ENCODE measurements at regions not wholly inside any gene's neighbourhood (a gene's known extent, or its start where the extent isn't known, plus 50 kb on each side); places are given as distances from the start of the nearest gene placed in this dataset.

- no peaks in the 10 kb centered on the region for H3K9me2 ChIP-seq (replicated peaks; ENCODE audit: insufficient read depth, low read length)
- H3K9ac ChIP-seq (ENCODE audit: low read length): no peak overlapping the region
- TF ChIP-seq CTCF (IDR thresholded peaks at IDR 0.05; ENCODE audit: low read length) (no peak), EZH2 (optimal IDR thresholded peaks at IDR 0.05; ENCODE audit: low read depth, low read length) (no peak), EZH2phosphoT487 (IDR thresholded peaks at IDR 0.05; ENCODE audit: low read length) (no peak)
- no peak overlapping the region for H3K4me3 ChIP-seq (ENCODE audit: low read length)
- peaks cover 9% of the 10 kb centered on the region; the same call in 1 of the 2 replicates for H3F3A ChIP-seq (ENCODE audit: insufficient read depth, low read length)
- H3K79me2 ChIP-seq (ENCODE audit: low read length): no peaks in the 10 kb centered on the region
- no peak overlapping the region for H3K4me2 ChIP-seq (ENCODE audit: low read depth, low read length)
- no peak overlapping the region for H3K27ac ChIP-seq (ENCODE audit: low read length)
- DNase-seq: no peak
- H3K36me3 ChIP-seq (replicated peaks; ENCODE audit: insufficient read depth, low read length): no peaks in the 10 kb centered on the region
- H4K20me1 ChIP-seq (ENCODE audit: insufficient read depth, low read length): no peaks in the 10 kb centered on the region
- no peaks in the 10 kb centered on the region for H3K27me3 ChIP-seq (replicated peaks; ENCODE audit: insufficient read depth, low read length)
- no peak overlapping the region for H2AFZ ChIP-seq (ENCODE audit: low read length)
- H3K9me3 ChIP-seq (replicated peaks; ENCODE audit: insufficient read depth, low read length): no peaks in the 10 kb centered on the region
- H3K4me1 ChIP-seq (ENCODE audit: low read length): 0 out of 2 replicates have a peak, but pooled peaks cover 3% of the 10 kb centered on the region
Measured at GRCh38 chr5:142221091-142221860, 103.5 kb downstream of the SPRY4 start.

- Histone ChIP-seq H3F3A (ENCODE audit: insufficient read depth, low read length) (peaks cover 8% of the 10 kb centered on the region; the same call in 1 of the 2 replicates), H2AFZ (ENCODE audit: low read length) (no peak overlapping the region), H3K9me3 (replicated peaks; ENCODE audit: insufficient read depth, low read length) (no peaks in the 10 kb centered on the region), H3K27ac (ENCODE audit: low read length) (no peak overlapping the region), H3K9me2 (replicated peaks; ENCODE audit: insufficient read depth, low read length) (no peaks in the 10 kb centered on the region), H3K9ac (ENCODE audit: low read length) (no peak overlapping the region), H3K79me2 (ENCODE audit: low read length) (no peaks in the 10 kb centered on the region), H3K4me2 (ENCODE audit: low read depth, low read length) (no peak overlapping the region), H3K4me1 (ENCODE audit: low read length) (0 out of 2 replicates have a peak, but pooled peaks cover 3% of the 10 kb centered on the region), H3K4me3 (ENCODE audit: low read length) (no peak overlapping the region), H4K20me1 (ENCODE audit: insufficient read depth, low read length) (no peaks in the 10 kb centered on the region), H3K36me3 (replicated peaks; ENCODE audit: insufficient read depth, low read length) (no peaks in the 10 kb centered on the region), H3K27me3 (replicated peaks; ENCODE audit: insufficient read depth, low read length) (no peaks in the 10 kb centered on the region)
- no peak for TF ChIP-seq EZH2phosphoT487 (IDR thresholded peaks at IDR 0.05; ENCODE audit: low read length)
- TF ChIP-seq EZH2 (optimal IDR thresholded peaks at IDR 0.05; ENCODE audit: low read depth, low read length): no peak
- TF ChIP-seq CTCF (IDR thresholded peaks at IDR 0.05; ENCODE audit: low read length): no peak
- DNase-seq: no peak
Measured at GRCh38 chr5:142219146-142219545, 105.7 kb downstream of the SPRY4 start.

- Histone ChIP-seq H3K27ac (ENCODE audit: low read length) (no peak overlapping the region), H2AFZ (ENCODE audit: low read length) (no peak overlapping the region), H3K9me2 (replicated peaks; ENCODE audit: insufficient read depth, low read length) (no peaks in the 10 kb centered on the region), H3K9me3 (replicated peaks; ENCODE audit: insufficient read depth, low read length) (no peaks in the 10 kb centered on the region), H3K4me3 (ENCODE audit: low read length) (no peak overlapping the region), H3K36me3 (replicated peaks; ENCODE audit: insufficient read depth, low read length) (no peaks in the 10 kb centered on the region), H3K4me2 (ENCODE audit: low read depth, low read length) (no peak overlapping the region), H3K9ac (ENCODE audit: low read length) (no peak overlapping the region), H3F3A (ENCODE audit: insufficient read depth, low read length) (no peaks in the 10 kb centered on the region), H3K4me1 (ENCODE audit: low read length) (no peaks in the 10 kb centered on the region), H3K79me2 (ENCODE audit: low read length) (no peaks in the 10 kb centered on the region), H3K27me3 (replicated peaks; ENCODE audit: insufficient read depth, low read length) (no peaks in the 10 kb centered on the region), H4K20me1 (ENCODE audit: insufficient read depth, low read length) (no peaks in the 10 kb centered on the region)
- no peak for DNase-seq
- TF ChIP-seq EZH2phosphoT487 (IDR thresholded peaks at IDR 0.05; ENCODE audit: low read length) (no peak), EZH2 (optimal IDR thresholded peaks at IDR 0.05; ENCODE audit: low read depth, low read length) (no peak), CTCF (IDR thresholded peaks at IDR 0.05; ENCODE audit: low read length) (no peak)
Measured at GRCh38 chr5:142216931-142217330, 107.9 kb downstream of the SPRY4 start.
